ENCODE measurements at regions not wholly inside any gene's neighbourhood (a gene's known extent, or its start where the extent isn't known, plus 50 kb on each side); places are given as distances from the start of the nearest gene placed in this dataset.
A peak's percentile ranks its signal among the peaks of the same experiment; 100 is the strongest.

DNA sequence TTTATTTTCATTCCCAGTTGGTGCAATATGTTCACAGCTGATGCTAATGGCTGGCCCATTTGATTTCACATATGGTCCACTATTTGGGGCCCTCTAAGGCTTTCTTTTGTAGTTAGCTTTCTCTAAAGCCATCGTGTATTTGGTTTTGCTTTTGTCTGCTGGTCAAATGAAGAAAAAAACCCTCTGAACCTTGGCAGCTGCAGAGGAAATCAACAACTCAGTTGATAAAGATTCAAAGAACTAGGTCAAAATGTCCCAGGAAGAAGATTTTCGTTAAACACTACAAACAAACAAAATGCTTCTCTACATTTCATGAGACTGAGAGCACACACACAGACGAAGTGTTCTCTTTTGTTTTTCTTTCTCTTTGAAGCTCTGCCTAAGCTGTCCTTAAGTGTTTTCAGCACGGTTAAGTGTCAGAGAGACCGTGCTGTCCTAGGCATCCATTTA is 655.0 kb downstream of the RWDD3 start:
- Histone ChIP-seq H3K27ac (ENCODE audit: low read depth, low read length) (no peak overlapping the region), H3K4me1 (ENCODE audit: insufficient read depth, low read length) (no peaks in the 10 kb centered on the region), H3K4me2 (ENCODE audit: insufficient read depth, low read length) (peak overlapping the region; percentile 20), H3K9me3 (ENCODE audit: low read depth, low read length) (no peaks in the 10 kb centered on the region), H3K27me3 (ENCODE audit: insufficient read depth, low read length) (no peaks in the 10 kb centered on the region), H2AFZ (ENCODE audit: low read length) (no peak overlapping the region), H4K20me1 (ENCODE audit: insufficient read depth, low read length) (no peaks in the 10 kb centered on the region), H3K36me3 (ENCODE audit: insufficient read depth, low read length) (no peaks in the 10 kb centered on the region), H3K4me3 (ENCODE audit: insufficient read depth, low read length) (peak overlapping the region; percentile 33), H3K79me2 (ENCODE audit: insufficient read depth, low read length) (no peaks in the 10 kb centered on the region)
- TF ChIP-seq, protein P1, sequence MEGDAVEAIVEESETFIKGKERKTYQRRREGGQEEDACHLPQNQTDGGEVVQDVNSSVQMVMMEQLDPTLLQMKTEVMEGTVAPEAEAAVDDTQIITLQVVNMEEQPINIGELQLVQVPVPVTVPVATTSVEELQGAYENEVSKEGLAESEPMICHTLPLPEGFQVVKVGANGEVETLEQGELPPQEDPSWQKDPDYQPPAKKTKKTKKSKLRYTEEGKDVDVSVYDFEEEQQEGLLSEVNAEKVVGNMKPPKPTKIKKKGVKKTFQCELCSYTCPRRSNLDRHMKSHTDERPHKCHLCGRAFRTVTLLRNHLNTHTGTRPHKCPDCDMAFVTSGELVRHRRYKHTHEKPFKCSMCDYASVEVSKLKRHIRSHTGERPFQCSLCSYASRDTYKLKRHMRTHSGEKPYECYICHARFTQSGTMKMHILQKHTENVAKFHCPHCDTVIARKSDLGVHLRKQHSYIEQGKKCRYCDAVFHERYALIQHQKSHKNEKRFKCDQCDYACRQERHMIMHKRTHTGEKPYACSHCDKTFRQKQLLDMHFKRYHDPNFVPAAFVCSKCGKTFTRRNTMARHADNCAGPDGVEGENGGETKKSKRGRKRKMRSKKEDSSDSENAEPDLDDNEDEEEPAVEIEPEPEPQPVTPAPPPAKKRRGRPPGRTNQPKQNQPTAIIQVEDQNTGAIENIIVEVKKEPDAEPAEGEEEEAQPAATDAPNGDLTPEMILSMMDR (IDR thresholded peaks at IDR 0.05; ENCODE audit: extremely low read depth, low read depth, low read length), result no peak
- no peak for DNase-seq (ENCODE audit: insufficient read length, low spot score, missing footprints)

- Histone ChIP-seq H2AFZ (ENCODE audit: low read length) (no peak overlapping the region), H3K36me3 (ENCODE audit: insufficient read depth, low read length) (no peaks in the 10 kb centered on the region)
Observed at GRCh38 chr1:95889400-95889799, 655.4 kb downstream of the RWDD3 start.

DNA sequence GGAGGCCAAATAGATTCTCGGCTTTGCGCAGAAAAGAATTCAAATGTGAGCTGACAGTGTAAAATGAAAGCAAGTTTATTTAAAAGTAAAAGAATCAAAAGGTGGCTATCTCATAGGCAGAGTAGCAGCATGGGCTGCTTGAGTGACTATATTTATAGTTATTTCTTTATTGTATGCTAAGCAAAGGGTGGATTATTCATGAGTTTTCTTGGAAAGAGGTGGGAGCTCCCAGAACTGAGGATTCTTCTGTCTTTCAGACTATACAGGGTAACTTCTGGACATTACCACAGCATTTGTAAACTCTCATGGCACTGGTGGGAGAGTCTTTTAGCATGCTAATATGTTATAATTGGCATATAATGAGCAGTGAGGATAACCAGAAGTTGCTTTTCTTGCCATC is 659.9 kb downstream of the RWDD3 start:
- Histone ChIP-seq H3K36me3 (ENCODE audit: insufficient read depth, low read length) (no peaks in the 10 kb centered on the region), H3K4me3 (ENCODE audit: insufficient read depth, low read length) (no peak overlapping the region), H3K4me2 (ENCODE audit: insufficient read depth, low read length) (no peak overlapping the region), H3K9me3 (ENCODE audit: low read depth, low read length) (no peaks in the 10 kb centered on the region), H3K27me3 (ENCODE audit: insufficient read depth, low read length) (no peaks in the 10 kb centered on the region), H4K20me1 (ENCODE audit: insufficient read depth, low read length) (no peaks in the 10 kb centered on the region), H3K27ac (ENCODE audit: low read depth, low read length) (no peak overlapping the region), H3K4me1 (ENCODE audit: insufficient read depth, low read length) (no peaks in the 10 kb centered on the region), H2AFZ (ENCODE audit: low read length) (no peak overlapping the region), H3K79me2 (ENCODE audit: insufficient read depth, low read length) (no peaks in the 10 kb centered on the region)
- TF ChIP-seq, protein P1 (IDR thresholded peaks at IDR 0.05; ENCODE audit: extremely low read depth, low read depth, low read length), result no peak
- no peak for DNase-seq (ENCODE audit: insufficient read length, low spot score, missing footprints)

More at GRCh38 chr1:95889400-95889799, 655.4 kb downstream of the RWDD3 start:
- TF ChIP-seq, protein P1 (IDR thresholded peaks at IDR 0.05; ENCODE audit: extremely low read depth, low read depth, low read length), result no peak
- Histone ChIP-seq H4K20me1 (ENCODE audit: insufficient read depth, low read length) (no peaks in the 10 kb centered on the region), H3K4me1 (ENCODE audit: insufficient read depth, low read length) (no peaks in the 10 kb centered on the region), H3K27me3 (ENCODE audit: insufficient read depth, low read length) (no peaks in the 10 kb centered on the region), H3K4me2 (ENCODE audit: insufficient read depth, low read length) (peak overlapping the region; percentile 20), H3K9me3 (ENCODE audit: low read depth, low read length) (no peaks in the 10 kb centered on the region), H3K4me3 (ENCODE audit: insufficient read depth, low read length) (peak overlapping the region; percentile 33), H3K27ac (ENCODE audit: low read depth, low read length) (no peak overlapping the region), H3K79me2 (ENCODE audit: insufficient read depth, low read length) (no peaks in the 10 kb centered on the region)
- no peak for DNase-seq (ENCODE audit: insufficient read length, low spot score, missing footprints)

- H3K27me3 ChIP-seq (ENCODE audit: insufficient read depth, low read length), result no peaks in the 10 kb centered on the region
Observed at GRCh38 chr1:95903060-95903459, 669.0 kb downstream of the RWDD3 start.

More at GRCh38 chr1:95903060-95903459, 669.0 kb downstream of the RWDD3 start:
- no peak overlapping the region for H2AFZ ChIP-seq (ENCODE audit: low read length)
- no peak overlapping the region for H3K4me2 ChIP-seq (ENCODE audit: insufficient read depth, low read length)
- H3K9me3 ChIP-seq (ENCODE audit: low read depth, low read length), result no peaks in the 10 kb centered on the region
- H4K20me1 ChIP-seq (ENCODE audit: insufficient read depth, low read length), result no peaks in the 10 kb centered on the region
- H3K36me3 ChIP-seq (ENCODE audit: insufficient read depth, low read length), result no peaks in the 10 kb centered on the region
- H3K79me2 ChIP-seq (ENCODE audit: insufficient read depth, low read length), result no peaks in the 10 kb centered on the region
- H3K4me3 ChIP-seq (ENCODE audit: insufficient read depth, low read length), result no peak overlapping the region
- no peaks in the 10 kb centered on the region for H3K4me1 ChIP-seq (ENCODE audit: insufficient read depth, low read length)
- TF ChIP-seq, protein P1 (IDR thresholded peaks at IDR 0.05; ENCODE audit: extremely low read depth, low read depth, low read length), result no peak
- no peak for DNase-seq (ENCODE audit: insufficient read length, low spot score, missing footprints)
- no peak overlapping the region for H3K27ac ChIP-seq (ENCODE audit: low read depth, low read length)
